K562 (cell line): ENCODE measurements at regions not wholly inside any gene's neighbourhood (a gene's known extent, or its start where the extent isn't known, plus 50 kb on each side); places are given as distances from the start of the nearest gene placed in this dataset.

ENCODE experiments used
- ATAC-seq: fragments of 200-7000 bp; cut with Tn5 transposase; 3 replicates; pipeline ENCODE4 v1.9.1; 2020; ENCODE audit warnings: moderate library complexity
- BruUV-seq: library from RNA; stranded (reverse); fragments of 400-500 nt; replicated peaks from 2 replicates; lab custom pipeline; 2021; lab: Mats Ljungman, UMichigan
- CTCF ChIA-PET: fragments of 300-600 bp; formaldehyde crosslinking; extraction: SDS; loops from one replicate; lab custom pipeline; 2021; ENCODE audit warnings: low intra/inter-chr PET ratio; lab: Yijun Ruan, JAX
- POLR2A ChIA-PET: fragments of 300-600, 350-650 bp; sonication (Branson Sonifier 250); formaldehyde crosslinking; extraction: SDS; loops from one replicate; lab custom pipeline; 2021; ENCODE audit warnings: antibody characterized with exemption, inconsistent platforms; lab: Yijun Ruan, JAX
- DNase-seq, 4 experiments: peaks; one replicate each; pipeline versions ENCODE4 v3.0.0 to v3.0.0-alpha.2; 2011 to 2018; ENCODE audit warnings: low spot score in 3 of 4, mixed read lengths in 3 of 4; ENCODE audit errors: extremely low read depth in 1 of 4
- FAIRE-seq: peaks from 2 replicates; lab custom pipeline; 2011; peaks lifted over from hg19 to GRCh38; lab: Jason Lieb, UNC
- H2AFZ ChIP-seq: 2 replicates; pipeline ENCODE4 v1.6.0; 2011; ENCODE audit warnings: low read depth, low read length, control low read depth, inconsistent platforms
- H3K27ac ChIP-seq: fragments of 200-600 bp; 3 replicates; pipeline ENCODE4 v1.8.0; 2011; ENCODE audit warnings: low read depth, mild to moderate bottlenecking, control low read depth, inconsistent platforms, low read length, moderate library complexity, mixed read lengths; ENCODE audit errors: extremely low read depth
- H3K27me3 ChIP-seq, 2 experiments: fragments of 300-600 bp in 1 of 2; 2 replicates in 1 of 2; 3 replicates in 1 of 2; pipeline versions ENCODE4 v1.6.0 to v1.8.0; 2011; ENCODE audit warnings: inconsistent platforms in 2 of 2, low read length in 2 of 2, mild to moderate bottlenecking in 1 of 2, mixed read lengths in 1 of 2, moderate library complexity in 1 of 2; ENCODE audit not compliant: control insufficient read depth in 2 of 2, insufficient read depth in 2 of 2
- H3K36me3 ChIP-seq: fragments of 300-600 bp; 3 replicates; pipeline ENCODE4 v1.8.0; 2011; ENCODE audit warnings: mild to moderate bottlenecking, low read length, inconsistent platforms; ENCODE audit not compliant: control insufficient read depth, insufficient read depth
- H3K4me1 ChIP-seq, 2 experiments: fragments of 200-600 bp in 1 of 2; replicated peaks in 1 of 2; 2 replicates in 1 of 2; 3 replicates in 1 of 2; pipeline versions ENCODE4 v1.5.1 to v1.8.0; 2011; ENCODE audit warnings: inconsistent platforms in 2 of 2, low read length in 2 of 2, mild to moderate bottlenecking in 1 of 2, mixed read lengths in 1 of 2, moderate library complexity in 1 of 2; ENCODE audit not compliant: control insufficient read depth in 2 of 2, insufficient read depth in 2 of 2
- H3K4me2 ChIP-seq: 2 replicates; pipeline ENCODE4 v1.6.1; 2011; ENCODE audit warnings: low read length, control low read depth, inconsistent platforms, mixed read lengths; ENCODE audit not compliant: insufficient read depth
- H3K4me3 ChIP-seq: fragments of 200-600 bp; sonication (generic), shearing (Covaris generic); 2 replicates; pipeline ENCODE4 v1.5.1; 2016; ENCODE audit warnings: control low read depth, inconsistent platforms
- H3K79me2 ChIP-seq: fragments of 200-600 bp; 3 replicates; pipeline ENCODE4 v1.8.0; 2011; ENCODE audit warnings: low read length, inconsistent platforms; ENCODE audit not compliant: control insufficient read depth, insufficient read depth
- H3K9ac ChIP-seq, 2 experiments: 2 replicates each; pipeline versions ENCODE4 v1.6.0 to v1.6.1; 2011; ENCODE audit warnings: low read depth in 2 of 2, low read length in 2 of 2, control low read depth in 1 of 2, inconsistent platforms in 1 of 2, mild to moderate bottlenecking in 1 of 2, mixed read lengths in 1 of 2; ENCODE audit not compliant: insufficient read depth in 1 of 2
- H3K9me1 ChIP-seq: one replicate; pipeline ENCODE4 v1.6.0; 2011; ENCODE audit warnings: inconsistent platforms, mild to moderate bottlenecking, low read length, moderate library complexity; ENCODE audit not compliant: control insufficient read depth, insufficient read depth
- H3K9me3 ChIP-seq: replicated peaks from 2 replicates; pipeline ENCODE4 v1.5.1; 2011; ENCODE audit warnings: low read depth, low read length, inconsistent platforms; ENCODE audit not compliant: control insufficient read depth, insufficient read depth
- H4K20me1 ChIP-seq: replicated peaks from 2 replicates; pipeline ENCODE4 v1.6.1; 2011; ENCODE audit warnings: low read length, inconsistent platforms, mixed read lengths; ENCODE audit not compliant: control insufficient read depth, insufficient read depth
- GTF2F1 ChIP-seq: IDR thresholded peaks from 2 replicates; pipeline ENCODE4 v1.6.1; 2011; ENCODE audit warnings: low read depth, low read length, improper control_type of control experiment
- MEF2D ChIP-seq: conservative IDR thresholded peaks from 2 replicates; pipeline ENCODE4 v1.6.1; 2016; ENCODE audit warnings: low read depth, missing genetic modification characterization, missing compliant biosample characterization
- POLR2AphosphoS2 ChIP-seq: IDR thresholded peaks from 2 replicates; pipeline ENCODE4 v1.6.1; 2012; ENCODE audit warnings: low read length, improper control_type of control experiment
- PPARD ChIP-seq: fragments of 250-450 bp; sonication (Bioruptor Pico); IDR thresholded peaks from 2 replicates; pipeline ENCODE4 v1.8.0; 2022; ENCODE audit warnings: inconsistent platforms, mild to moderate bottlenecking, moderate library complexity
- RBBP5 ChIP-seq: fragments of 200-600 bp; sonication (generic); IDR thresholded peaks from 2 replicates; pipeline ENCODE4 v1.6.1; 2012; ENCODE audit warnings: borderline replicate concordance, mild to moderate bottlenecking, low read length, control low read depth, inconsistent platforms; ENCODE audit not compliant: insufficient read depth, poor library complexity, severe bottlenecking
- UBTF ChIP-seq, 2 experiments: IDR thresholded peaks; 2 replicates each; pipeline ENCODE4 v1.6.1; 2012; ENCODE audit warnings: improper control_type of control experiment in 2 of 2, low read depth in 2 of 2, low read length in 2 of 2, borderline replicate concordance in 1 of 2
- ZNF780A ChIP-seq: fragments of 250-450 bp; sonication (Bioruptor Pico); IDR thresholded peaks from 2 replicates; pipeline ENCODE4 v1.5.0; 2021; ENCODE audit warnings: mild to moderate bottlenecking
- WGBS: fragments of 100-300 bp; shearing (Covaris generic); methylation state at CpG from one replicate; pipeline ENCODE4 v1.1.6; 2016; ENCODE audit warnings: low coverage, mixed read lengths; ENCODE audit not compliant: insufficient coverage; ENCODE audit errors: missing lambda C conversion rate; 5-methylcytosine and 5-hydroxymethylcytosine counted together
- in situ Hi-C: fragments of 300-500 bp; cut with MboI; formaldehyde crosslinking; loops from 4 replicates; pipeline ENCODE4 v1.15.0; 2018; ENCODE audit warnings: inconsistent platforms, mixed read lengths
- intact Hi-C: fragments of 100-400 bp; cut with micrococcal nuclease; formaldehyde crosslinking; loops from 2 replicates; pipeline ENCODE4 v1.14.2; 2022

- intact Hi-C loops, result no loop called here
- no peaks in the 10 kb centered on the region for H3K9me1 ChIP-seq
- no peak for TF ChIP-seq GTF2F1
- no peak for TF ChIP-seq POLR2AphosphoS2
- no peak for TF ChIP-seq PPARD (CRISPR knock-in tag)
- TF ChIP-seq RBBP5, result no peak
- no peak for TF ChIP-seq UBTF (IDR thresholded peaks at IDR 0.05; ENCODE audit: borderline replicate concordance in 1 of 2, low read depth in 2 of 2, low read length in 2 of 2)
- TF ChIP-seq MEF2D, result no peak
- TF ChIP-seq ZNF780A (CRISPR knock-in tag), result no peak
- TF ChIP-seq, all 486 proteins: peak for 0
- no peak overlapping the region for H3K9ac ChIP-seq
- CTCF ChIA-PET, result no interaction called here
- H3K4me2 ChIP-seq, result no peak overlapping the region
- H3K4me1 ChIP-seq, result no peaks in the 10 kb centered on the region
- no TSS peak for BruUV-seq
- in situ Hi-C loops, result no loop called here
- FAIRE-seq (no peak), ATAC-seq (no peak), DNase-seq (no peak)
- no peak overlapping the region for H3K27ac ChIP-seq
- H3K9me3 ChIP-seq, result no peaks in the 10 kb centered on the region
- H3K36me3 ChIP-seq, result no peaks in the 10 kb centered on the region
- H4K20me1 ChIP-seq, result no peaks in the 10 kb centered on the region
- WGBS, result 0% methylated on average over 5 of the region's 6 CpGs
- H3K4me3 ChIP-seq, result no peak overlapping the region
- POLR2A ChIA-PET, result no interaction called here
- no peak overlapping the region for H2AFZ ChIP-seq
- H3K27me3 ChIP-seq, result peaks cover 2 to 18% of the 10 kb centered on the region in 2 experiments; a peak in 3 of 5 replicates
- H3K79me2 ChIP-seq, result no peaks in the 10 kb centered on the region
Observed at GRCh38 chr6:1111361-1111760, 200.5 kb upstream of the FOXQ1 start.
